HEK293 (cell line): ENCODE measurements at regions not wholly inside any gene's neighbourhood (a gene's known extent, or its start where the extent isn't known, plus 50 kb on each side); places are given as distances from the start of the nearest gene placed in this dataset.

ENCODE experiments used
- BCL11A ChIP-seq: fragments of 450-650 bp; formaldehyde crosslinking; IDR thresholded peaks from 2 replicates; pipeline ENCODE4 v1.5.1; 2016; ENCODE audit warnings: low read depth, missing biosample characterization, missing genetic modification characterization
- CTCF ChIP-seq: fragments of 450-650 bp; formaldehyde crosslinking; IDR thresholded peaks from 2 replicates; pipeline ENCODE4 v1.5.1; 2016; ENCODE audit warnings: missing biosample characterization, missing genetic modification characterization
- GLI2 ChIP-seq: fragments of 450-650 bp; formaldehyde crosslinking; IDR thresholded peaks from 2 replicates; pipeline ENCODE4; 2017; ENCODE audit warnings: missing biosample characterization, missing genetic modification characterization, low read depth, borderline replicate concordance
- RBAK ChIP-seq: fragments of 450-650 bp; formaldehyde crosslinking; IDR thresholded peaks from 2 replicates; pipeline ENCODE4 v1.5.1; 2016; ENCODE audit warnings: missing biosample characterization, missing genetic modification characterization
- SP2 ChIP-seq: fragments of 450-650 bp; formaldehyde crosslinking; IDR thresholded peaks from 2 replicates; pipeline ENCODE4 v1.5.1; 2016; ENCODE audit warnings: missing biosample characterization, missing genetic modification characterization
- YY1 ChIP-seq: fragments of 450-650 bp; formaldehyde crosslinking; IDR thresholded peaks from 2 replicates; pipeline ENCODE4 v1.5.1; 2018; ENCODE audit warnings: missing biosample characterization, missing genetic modification characterization
- ZNF16 ChIP-seq: fragments of 450-650 bp; formaldehyde crosslinking; IDR thresholded peaks from 2 replicates; pipeline ENCODE4 v1.5.1; 2016; ENCODE audit warnings: low read depth, missing biosample characterization, missing genetic modification characterization
- ZNF274 ChIP-seq, 2 experiments: fragments of 200-500 bp in 1 of 2; fragments of 450-650 bp in 1 of 2; sonication (Bioruptor generic) in 1 of 2; formaldehyde crosslinking in 1 of 2; IDR thresholded peaks; 2 replicates each; pipeline versions ENCODE4 v1.5.1 to v1.6.1; 2014 to 2016; ENCODE audit warnings: borderline replicate concordance in 1 of 2, inconsistent platforms in 1 of 2, low read length in 1 of 2, missing biosample characterization in 1 of 2, missing genetic modification characterization in 1 of 2
- ZNF416 ChIP-seq: fragments of 450-650 bp; formaldehyde crosslinking; IDR thresholded peaks from 2 replicates; pipeline ENCODE4 v1.5.1; 2016; ENCODE audit warnings: missing biosample characterization, missing genetic modification characterization
- ZNF513 ChIP-seq: fragments of 450-650 bp; IDR thresholded peaks from 2 replicates; pipeline ENCODE4 v1.5.1; 2018; ENCODE audit warnings: missing biosample characterization, missing genetic modification characterization
- ZNF544 ChIP-seq: fragments of 450-650 bp; formaldehyde crosslinking; IDR thresholded peaks from 2 replicates; pipeline ENCODE4 v1.5.0; 2017; ENCODE audit warnings: missing biosample characterization, missing genetic modification characterization
- ZNF555 ChIP-seq: fragments of 450-650 bp; formaldehyde crosslinking; conservative IDR thresholded peaks from 2 replicates; pipeline ENCODE4 v1.5.1; 2017; ENCODE audit warnings: missing biosample characterization, mild to moderate bottlenecking, missing genetic modification characterization, inconsistent platforms
- ZSCAN4 ChIP-seq: fragments of 450-650 bp; formaldehyde crosslinking; IDR thresholded peaks from 2 replicates; pipeline ENCODE4 v1.5.1; 2017; ENCODE audit warnings: missing biosample characterization, missing genetic modification characterization
- ZSCAN5A ChIP-seq: fragments of 450-650 bp; formaldehyde crosslinking; IDR thresholded peaks from 2 replicates; pipeline ENCODE4 v1.5.1; 2016; ENCODE audit warnings: missing biosample characterization, missing genetic modification characterization

- TF ChIP-seq ZNF274 (IDR thresholded peaks at IDR 0.05; ENCODE audit: low read length) (no peak), ZNF274 (tag by site-specific recombination; IDR thresholded peaks at IDR 0.05; ENCODE audit: borderline replicate concordance) (no peak), ZNF544 (tag by site-specific recombination) (no peak), CTCF (tag by site-specific recombination) (no peak), RBAK (no peak), YY1 (tag by site-specific recombination) (no peak), SP2 (tag by site-specific recombination) (no peak), ZSCAN5A (tag by site-specific recombination) (no peak), ZNF555 (tag by site-specific recombination) (no peak), ZNF16 (tag by site-specific recombination) (no peak), ZSCAN4 (tag by site-specific recombination) (no peak), BCL11A (no peak), GLI2 (tag by site-specific recombination) (no peak), ZNF416 (tag by site-specific recombination) (no peak), ZNF513 (tag by site-specific recombination) (no peak)
Observed at GRCh38 chr20:52601295-52601971, 370.7 kb upstream of the TSHZ2 start.
